Cardiac muscle cell (in vitro differentiated cells and primary cell): ENCODE measurements at regions not wholly inside any gene's neighbourhood (a gene's known extent, or its start where the extent isn't known, plus 50 kb on each side); places are given as distances from the start of the nearest gene placed in this dataset.

Experiments used
- DNase-seq, 2 donors: peaks; one replicate each; pipeline versions ENCODE4 v3.0.0 to v3.0.0-alpha.2; 2010 to 2017; ENCODE audit warnings: low read depth in 1 of 2, low spot score in 1 of 2
- H3K27ac ChIP-seq: fragments of 200-600 bp; sonication (generic); 2 replicates; pipeline ENCODE4 v1.5.1; 2016
- H3K27me3 ChIP-seq: fragments of 200-600 bp; sonication (generic); 2 replicates; pipeline ENCODE4 v1.6.0; 2016; ENCODE audit warnings: control low read depth
- H3K36me3 ChIP-seq: fragments of 200-600 bp; sonication (generic); 2 replicates; pipeline ENCODE4 v1.5.1; 2016; ENCODE audit warnings: control low read depth
- H3K4me1 ChIP-seq: fragments of 200-600 bp; sonication (generic); 2 replicates; pipeline ENCODE4 v1.8.1; 2017; ENCODE audit warnings: low read depth, mild to moderate bottlenecking, mixed run types
- H3K4me3 ChIP-seq: fragments of 200-600 bp; sonication (generic); 2 replicates; pipeline ENCODE4 v1.5.1; 2016; ENCODE audit warnings: mild to moderate bottlenecking
- H3K9me3 ChIP-seq: fragments of 200-600 bp; sonication (generic); 2 replicates; pipeline ENCODE4 v1.5.1; 2017; ENCODE audit warnings: low read depth, mild to moderate bottlenecking, control low read depth
- TF ChIP-seq, protein P1 (sequence below): IDR thresholded peaks from 2 replicates; pipeline ENCODE4 v1.5.1; 2012; ENCODE audit warnings: low read depth, mild to moderate bottlenecking, low read length

- Histone ChIP-seq H3K4me1 (no peaks in the 10 kb centered on the region), H3K36me3 (no peaks in the 10 kb centered on the region), H3K27ac (no peak overlapping the region), H3K9me3 (no peaks in the 10 kb centered on the region), H3K27me3 (peaks cover 51% of the 10 kb centered on the region), H3K4me3 (no peak overlapping the region)
- TF ChIP-seq, protein P1, sequence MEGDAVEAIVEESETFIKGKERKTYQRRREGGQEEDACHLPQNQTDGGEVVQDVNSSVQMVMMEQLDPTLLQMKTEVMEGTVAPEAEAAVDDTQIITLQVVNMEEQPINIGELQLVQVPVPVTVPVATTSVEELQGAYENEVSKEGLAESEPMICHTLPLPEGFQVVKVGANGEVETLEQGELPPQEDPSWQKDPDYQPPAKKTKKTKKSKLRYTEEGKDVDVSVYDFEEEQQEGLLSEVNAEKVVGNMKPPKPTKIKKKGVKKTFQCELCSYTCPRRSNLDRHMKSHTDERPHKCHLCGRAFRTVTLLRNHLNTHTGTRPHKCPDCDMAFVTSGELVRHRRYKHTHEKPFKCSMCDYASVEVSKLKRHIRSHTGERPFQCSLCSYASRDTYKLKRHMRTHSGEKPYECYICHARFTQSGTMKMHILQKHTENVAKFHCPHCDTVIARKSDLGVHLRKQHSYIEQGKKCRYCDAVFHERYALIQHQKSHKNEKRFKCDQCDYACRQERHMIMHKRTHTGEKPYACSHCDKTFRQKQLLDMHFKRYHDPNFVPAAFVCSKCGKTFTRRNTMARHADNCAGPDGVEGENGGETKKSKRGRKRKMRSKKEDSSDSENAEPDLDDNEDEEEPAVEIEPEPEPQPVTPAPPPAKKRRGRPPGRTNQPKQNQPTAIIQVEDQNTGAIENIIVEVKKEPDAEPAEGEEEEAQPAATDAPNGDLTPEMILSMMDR: no peak
- no peak for DNase-seq
These were observed 63.8 kb upstream of the THY1 start for GRCh38 chr11:119486691-119487259.

DNA sequence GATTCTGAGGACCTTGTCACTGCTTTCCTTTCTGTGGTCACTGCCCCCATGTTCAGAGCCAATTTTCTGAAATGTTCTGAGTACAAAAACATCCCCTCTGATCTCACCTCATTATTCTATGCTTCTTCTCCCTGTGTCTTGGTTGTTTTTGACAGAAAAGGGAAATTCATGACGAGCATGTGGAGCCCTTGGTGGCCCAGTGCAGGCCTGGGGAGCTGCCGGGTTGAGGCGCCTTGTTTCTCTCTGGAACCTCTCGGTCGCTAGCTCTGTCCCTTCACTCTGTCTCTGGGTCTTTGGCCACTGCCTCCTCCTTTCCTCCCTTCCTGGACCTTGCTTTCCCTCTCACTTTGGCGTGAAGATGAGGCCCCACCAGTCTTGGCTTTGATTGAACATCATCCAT is 63.0 kb upstream of the THY1 start:
- no peaks in the 10 kb centered on the region for H3K36me3 ChIP-seq
- DNase-seq: no peak
- no peak overlapping the region for H3K27ac ChIP-seq
- no peak overlapping the region for H3K4me3 ChIP-seq
- TF ChIP-seq, protein P1: no peak
- H3K9me3 ChIP-seq: no peaks in the 10 kb centered on the region
- peaks cover 53% of the 10 kb centered on the region for H3K27me3 ChIP-seq
- H3K4me1 ChIP-seq: no peaks in the 10 kb centered on the region

- H3K36me3 ChIP-seq: no peaks in the 10 kb centered on the region
- no peak overlapping the region for H3K4me3 ChIP-seq
- no peak for DNase-seq
- no peaks in the 10 kb centered on the region for H3K9me3 ChIP-seq
- H3K4me1 ChIP-seq: peaks cover 7% of the 10 kb centered on the region
- TF ChIP-seq, protein P1: peak; percentile 13
- peaks cover 53% of the 10 kb centered on the region for H3K27me3 ChIP-seq
- no peak overlapping the region for H3K27ac ChIP-seq
These were observed 62.0 kb upstream of the THY1 start for GRCh38 chr11:119484741-119485605.

GRCh38 chr11:119483881-119484371 is 61.0 kb upstream of the THY1 start:
- H3K9me3 ChIP-seq: no peaks in the 10 kb centered on the region
- TF ChIP-seq, protein P1: no peak
- peaks cover 8% of the 10 kb centered on the region for H3K4me1 ChIP-seq
- no peak overlapping the region for H3K27ac ChIP-seq
- DNase-seq: no peak
- H3K36me3 ChIP-seq: no peaks in the 10 kb centered on the region
- H3K27me3 ChIP-seq: peaks cover 48% of the 10 kb centered on the region
- H3K4me3 ChIP-seq: no peak overlapping the region

GRCh38 chr11:119483341-119483880 is 60.4 kb upstream of the THY1 start:
- peaks cover 8% of the 10 kb centered on the region for H3K4me1 ChIP-seq
- TF ChIP-seq, protein P1: no peak
- H3K9me3 ChIP-seq: no peaks in the 10 kb centered on the region
- no peak overlapping the region for H3K27ac ChIP-seq
- H3K36me3 ChIP-seq: no peaks in the 10 kb centered on the region
- no peak for DNase-seq
- H3K27me3 ChIP-seq: peaks cover 46% of the 10 kb centered on the region
- H3K4me3 ChIP-seq: no peak overlapping the region
